ENCODE measurements at regions not wholly inside any gene's neighbourhood (a gene's known extent, or its start where the extent isn't known, plus 50 kb on each side); places are given as distances from the start of the nearest gene placed in this dataset.

- no peak for TF ChIP-seq TCF7L2 (IDR thresholded peaks at IDR 0.05; ENCODE audit: low read depth, low read length)
- TF ChIP-seq CTCF (IDR thresholded peaks at IDR 0.05): no peak
- no peak for TF ChIP-seq SIN3A (IDR thresholded peaks at IDR 0.05; ENCODE audit: borderline replicate concordance, insufficient read depth, low read depth, low read length)
These were observed 1350.2 kb upstream of the RAG2 start for GRCh38 chr11:37948258-37948657.

All from Panc1 (cell line).